NB4 (cell line): ENCODE measurements at regions not wholly inside any gene's neighbourhood (a gene's known extent, or its start where the extent isn't known, plus 50 kb on each side); places are given as distances from the start of the nearest gene placed in this dataset.

ENCODE experiments used
- DNase-seq: peaks from one replicate; pipeline ENCODE4 v3.0.0; 2010; ENCODE audit warnings: low read depth
- H3K4me3 ChIP-seq: one replicate; pipeline ENCODE4 v1.5.1; 2011; ENCODE audit warnings: mild to moderate bottlenecking, low read depth, low read length, moderate library complexity
- MYC ChIP-seq: IDR thresholded peaks from 2 replicates; pipeline ENCODE4 v1.6.1; 2011; ENCODE audit warnings: low read depth, low read length
- POLR2A ChIP-seq: IDR thresholded peaks from 2 replicates; pipeline ENCODE4 v1.6.1; 2011; ENCODE audit warnings: mild to moderate bottlenecking; ENCODE audit not compliant: insufficient read length; ENCODE audit errors: extremely low read depth
- TF ChIP-seq, protein P1 (sequence below): IDR thresholded peaks from one replicate; pipeline ENCODE4 v1.5.1; 2012; ENCODE audit warnings: low read depth, low read length
- TF ChIP-seq, protein P2 (sequence below): IDR thresholded peaks from 2 replicates; pipeline ENCODE4 v1.6.1; 2011; ENCODE audit warnings: low read depth, low read length

DNA sequence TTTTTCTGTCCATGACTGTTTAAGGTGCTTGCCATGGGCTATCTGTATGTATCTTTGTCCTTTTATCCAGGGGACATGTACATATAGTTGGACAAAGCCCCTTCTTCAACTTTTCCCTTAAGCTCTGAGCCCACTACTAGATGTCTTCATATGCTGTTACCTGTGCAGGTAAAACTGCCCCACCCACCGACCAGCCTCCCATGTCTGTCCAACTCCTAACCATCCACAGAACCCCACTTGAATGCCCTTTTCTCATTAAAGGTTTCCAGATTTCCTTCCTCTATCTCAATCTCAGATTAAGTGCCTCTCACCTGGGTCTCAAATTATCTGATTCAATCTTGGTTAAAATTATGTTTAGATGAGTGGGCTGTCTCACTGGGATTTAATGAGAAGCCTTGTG is 136.3 kb downstream of the RNASET2 start:
- no peak for DNase-seq
- H3K4me3 ChIP-seq = no peak overlapping the region
- TF ChIP-seq POLR2A (no peak), MYC (no peak)
- TF ChIP-seq, protein P1, sequence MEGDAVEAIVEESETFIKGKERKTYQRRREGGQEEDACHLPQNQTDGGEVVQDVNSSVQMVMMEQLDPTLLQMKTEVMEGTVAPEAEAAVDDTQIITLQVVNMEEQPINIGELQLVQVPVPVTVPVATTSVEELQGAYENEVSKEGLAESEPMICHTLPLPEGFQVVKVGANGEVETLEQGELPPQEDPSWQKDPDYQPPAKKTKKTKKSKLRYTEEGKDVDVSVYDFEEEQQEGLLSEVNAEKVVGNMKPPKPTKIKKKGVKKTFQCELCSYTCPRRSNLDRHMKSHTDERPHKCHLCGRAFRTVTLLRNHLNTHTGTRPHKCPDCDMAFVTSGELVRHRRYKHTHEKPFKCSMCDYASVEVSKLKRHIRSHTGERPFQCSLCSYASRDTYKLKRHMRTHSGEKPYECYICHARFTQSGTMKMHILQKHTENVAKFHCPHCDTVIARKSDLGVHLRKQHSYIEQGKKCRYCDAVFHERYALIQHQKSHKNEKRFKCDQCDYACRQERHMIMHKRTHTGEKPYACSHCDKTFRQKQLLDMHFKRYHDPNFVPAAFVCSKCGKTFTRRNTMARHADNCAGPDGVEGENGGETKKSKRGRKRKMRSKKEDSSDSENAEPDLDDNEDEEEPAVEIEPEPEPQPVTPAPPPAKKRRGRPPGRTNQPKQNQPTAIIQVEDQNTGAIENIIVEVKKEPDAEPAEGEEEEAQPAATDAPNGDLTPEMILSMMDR = no peak
- TF ChIP-seq, protein P2, sequence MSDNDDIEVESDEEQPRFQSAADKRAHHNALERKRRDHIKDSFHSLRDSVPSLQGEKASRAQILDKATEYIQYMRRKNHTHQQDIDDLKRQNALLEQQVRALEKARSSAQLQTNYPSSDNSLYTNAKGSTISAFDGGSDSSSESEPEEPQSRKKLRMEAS = no peak

DNA sequence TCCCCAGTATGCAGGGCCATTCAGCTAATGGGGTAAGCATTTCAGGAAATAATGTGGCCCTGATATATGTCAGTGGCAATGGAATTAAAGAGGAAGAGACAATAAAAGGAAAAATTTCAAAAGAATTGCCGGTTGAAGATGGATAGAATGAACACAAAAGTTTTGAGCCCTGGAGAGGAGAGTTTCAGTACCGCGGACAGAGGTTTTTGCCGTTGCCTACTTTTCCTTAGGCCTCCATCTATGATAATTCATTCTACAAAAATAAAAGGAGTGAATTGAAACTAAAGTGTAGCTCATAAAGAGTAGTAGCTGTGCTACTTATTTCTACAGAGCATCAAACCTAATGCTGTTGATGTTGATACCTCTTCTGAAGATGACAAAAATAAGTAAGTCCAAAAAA is 140.7 kb downstream of the RNASET2 start:
- peak; percentile 14 for DNase-seq
- TF ChIP-seq, protein P2 = no peak
- H3K4me3 ChIP-seq = no peak overlapping the region

DNA sequence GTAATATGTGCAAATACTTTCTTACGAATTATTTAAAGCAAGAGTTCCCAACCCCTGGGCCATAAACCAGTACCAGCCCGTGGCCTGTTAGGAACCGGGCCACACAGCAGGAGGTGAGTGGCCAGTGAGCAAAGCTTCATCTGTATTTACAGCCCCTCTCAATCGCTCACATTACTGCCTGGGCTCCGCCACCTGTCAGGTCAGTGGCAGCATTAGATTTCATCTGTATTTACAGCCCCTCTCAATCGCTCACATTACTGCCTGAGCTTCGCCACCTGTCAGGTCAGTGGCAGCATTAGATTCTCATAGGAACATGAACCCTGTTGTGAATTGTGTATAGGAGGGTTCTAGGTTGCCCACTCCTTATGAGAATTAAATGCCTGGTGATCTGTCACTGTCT is 142.0 kb downstream of the RNASET2 start:
- TF ChIP-seq, protein P1 = no peak
- no peak for TF ChIP-seq POLR2A
- TF ChIP-seq, protein P2 = no peak
- no peak for TF ChIP-seq MYC
- no peak overlapping the region for H3K4me3 ChIP-seq
- DNase-seq = no peak

DNA sequence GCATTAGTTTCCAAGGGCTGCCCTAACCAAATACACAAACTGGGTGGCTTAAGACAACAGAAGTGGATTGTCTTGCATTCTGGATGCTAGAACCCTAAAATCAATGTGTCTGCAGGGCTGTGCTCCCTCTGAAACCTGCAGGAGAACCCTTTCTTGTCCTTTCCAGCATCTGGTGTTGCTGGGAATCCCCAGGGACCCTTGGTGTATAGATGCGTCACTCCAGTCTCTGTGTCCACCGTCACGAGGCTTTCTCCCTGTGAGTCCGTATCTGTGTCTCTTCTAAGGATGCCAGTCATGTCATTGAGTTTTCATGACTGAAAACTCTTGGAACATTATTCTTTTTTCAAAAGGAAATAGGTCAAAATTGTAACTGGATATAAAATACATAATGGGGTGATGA is 142.9 kb downstream of the RNASET2 start:
- TF ChIP-seq MYC (no peak), POLR2A (no peak)
- TF ChIP-seq, protein P1 = no peak
- TF ChIP-seq, protein P2 = no peak
- no peak overlapping the region for H3K4me3 ChIP-seq
- no peak for DNase-seq

DNA sequence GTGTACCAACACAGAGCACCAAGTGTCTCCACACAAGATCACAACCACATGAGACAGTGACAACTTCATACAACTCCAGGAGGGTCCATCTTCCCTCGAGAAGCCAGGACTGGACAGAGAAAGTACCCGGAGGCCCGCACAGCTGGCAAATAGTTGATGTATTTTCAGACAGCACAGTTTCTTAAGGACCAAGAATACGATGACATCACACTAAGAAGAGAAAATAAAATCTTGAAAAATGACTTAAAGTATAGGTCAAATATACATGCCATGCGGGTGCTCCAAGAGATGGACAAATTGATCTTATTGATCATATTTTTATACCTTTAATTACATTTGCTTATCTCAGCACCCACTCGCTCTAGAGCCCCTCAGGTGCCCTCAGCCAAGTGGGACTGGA is 145.5 kb downstream of the RNASET2 start:
- no peak for DNase-seq
- TF ChIP-seq POLR2A = no peak
- TF ChIP-seq, protein P1 = no peak
- TF ChIP-seq, protein P2 = no peak
- no peak for TF ChIP-seq MYC
- H3K4me3 ChIP-seq = no peak overlapping the region

DNA sequence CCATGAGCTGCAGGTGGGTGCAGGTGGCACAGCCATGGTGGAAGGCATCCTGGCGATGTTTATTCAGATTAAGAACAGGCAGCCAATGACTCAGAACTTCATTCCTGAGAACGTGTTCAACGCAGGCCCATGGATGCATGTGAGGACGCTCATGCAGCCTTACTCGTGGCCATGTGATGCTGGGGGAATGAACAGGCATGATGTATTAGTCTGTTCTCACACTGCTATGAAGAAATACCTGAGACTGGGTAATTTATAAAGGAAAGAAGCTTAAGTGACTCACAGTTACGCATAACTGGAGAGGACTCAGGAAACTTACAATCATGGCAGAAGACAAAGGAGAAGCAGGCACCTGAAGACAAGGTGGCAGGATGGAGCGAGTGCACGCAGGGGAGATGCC is 146.6 kb downstream of the RNASET2 start:
- TF ChIP-seq, protein P1 = no peak
- TF ChIP-seq POLR2A (no peak), MYC (no peak)
- TF ChIP-seq, protein P2 = no peak
- DNase-seq = no peak

More for the DNA sequence above, 146.6 kb downstream of the RNASET2 start:
- H3K4me3 ChIP-seq = no peak overlapping the region
